OCI-LY7 (cell line): ENCODE measurements at regions not wholly inside any gene's neighbourhood (a gene's known extent, or its start where the extent isn't known, plus 50 kb on each side); places are given as distances from the start of the nearest gene placed in this dataset.

Experiments used
- BruUV-seq: library from RNA; stranded (reverse); fragments of 400-500 nt; replicated peaks from 2 replicates; lab custom pipeline; 2021; lab: Mats Ljungman, UMichigan
- CTCF ChIA-PET: fragments of 300-600 bp; sonication (Branson Sonifier 250); formaldehyde crosslinking; loops from one replicate; lab custom pipeline; 2022; ENCODE audit warnings: antibody characterized with exemption; ENCODE audit not compliant: unreplicated experiment; lab: Charles Lee
- POLR2A ChIA-PET: fragments of 300-600 bp; sonication (Branson Sonifier 250); formaldehyde crosslinking; loops from one replicate; lab custom pipeline; 2022; ENCODE audit warnings: antibody characterized with exemption; lab: Charles Lee
- DNase-seq: peaks from one replicate; pipeline ENCODE4 v3.0.0-alpha.2; 2015; ENCODE audit warnings: low spot score
- H2AFZ ChIP-seq: fragments of 200-600 bp; sonication (generic), shearing (Covaris generic); 2 replicates; pipeline ENCODE4 v1.6.1; 2014; ENCODE audit warnings: mild to moderate bottlenecking, antibody characterized with exemption, low read length, moderate library complexity
- H3K27ac ChIP-seq: fragments of 200-600 bp; sonication (generic); 2 replicates; pipeline ENCODE4 v1.5.1; 2014; ENCODE audit warnings: mixed run types, low read depth, mild to moderate bottlenecking, moderate library complexity, low read length, inconsistent platforms; ENCODE audit not compliant: poor library complexity, severe bottlenecking
- H3K36me3 ChIP-seq: fragments of 200-600 bp; sonication (generic); 2 replicates; pipeline ENCODE4 v1.6.1; 2014; ENCODE audit warnings: mild to moderate bottlenecking, antibody characterized with exemption, low read length, moderate library complexity, mixed read lengths; ENCODE audit not compliant: insufficient read depth
- H3K4me1 ChIP-seq: fragments of 200-600 bp; sonication (generic); 2 replicates; pipeline ENCODE4 v1.5.1; 2014; ENCODE audit warnings: mild to moderate bottlenecking, low read length; ENCODE audit not compliant: insufficient read depth, poor library complexity, severe bottlenecking
- H3K4me2 ChIP-seq: fragments of 200-600 bp; sonication (generic); 2 replicates; pipeline ENCODE4 v1.6.1; 2014; ENCODE audit warnings: mild to moderate bottlenecking, low read length
- H3K4me3 ChIP-seq: fragments of 200-600 bp; sonication (generic); 2 replicates; pipeline ENCODE4 v1.5.1; 2014; ENCODE audit warnings: mild to moderate bottlenecking, low read depth, low read length; ENCODE audit not compliant: poor library complexity, severe bottlenecking
- H3K79me2 ChIP-seq: fragments of 200-600 bp; sonication (generic); 2 replicates; pipeline ENCODE4 v1.6.1; 2016; ENCODE audit warnings: low read depth, mild to moderate bottlenecking, low read length, moderate library complexity, mixed read lengths; ENCODE audit not compliant: insufficient read depth
- H3K9me2 ChIP-seq: fragments of 200-600 bp; sonication (generic); 2 replicates; pipeline ENCODE4 v1.6.1; 2016; ENCODE audit warnings: mild to moderate bottlenecking, low read length, mixed read lengths; ENCODE audit not compliant: insufficient read depth
- H3K9me3 ChIP-seq: fragments of 200-600 bp; sonication (generic); 2 replicates; pipeline ENCODE4 v1.6.1; 2014; ENCODE audit warnings: mild to moderate bottlenecking, mixed run types, low read length, mixed read lengths
- H4K20me1 ChIP-seq: fragments of 200-600 bp; sonication (generic); 2 replicates; pipeline ENCODE4 v1.6.1; 2014; ENCODE audit warnings: mild to moderate bottlenecking, antibody characterized with exemption, low read length, moderate library complexity, mixed read lengths; ENCODE audit not compliant: insufficient read depth
- CTCF ChIP-seq: fragments of 200-600 bp; sonication (generic); conservative IDR thresholded peaks from 2 replicates; pipeline ENCODE4 v1.5.1; 2014; ENCODE audit warnings: mild to moderate bottlenecking, antibody characterized with exemption, low read length, moderate library complexity, mixed read lengths
- EZH2phosphoT487 ChIP-seq: fragments of 200-600 bp; sonication (generic); IDR thresholded peaks from 2 replicates; pipeline ENCODE4 v1.6.1; 2018; ENCODE audit warnings: low read depth, borderline replicate concordance, mild to moderate bottlenecking, mixed run types, antibody characterized with exemption, low read length, moderate library complexity, mixed read lengths
- intact Hi-C: fragments of 100-400 bp; cut with micrococcal nuclease; formaldehyde crosslinking; loops from one replicate; pipeline ENCODE4 v1.10.0; 2022; ENCODE audit not compliant: unreplicated experiment

- CTCF ChIA-PET: no interaction called here
- H3K27ac ChIP-seq: no peak overlapping the region
Measured at GRCh38 chr16:86060381-86061317, 161.7 kb downstream of the IRF8 start.

GRCh38 chr16:86061318-86061695, 162.3 kb downstream of the IRF8 start:
- Histone ChIP-seq H2AFZ (no peak overlapping the region), H3K4me2 (no peak overlapping the region), H3K4me1 (no peaks in the 10 kb centered on the region), H3K27ac (no peak overlapping the region), H4K20me1 (no peaks in the 10 kb centered on the region), H3K4me3 (no peak overlapping the region), H3K79me2 (no peaks in the 10 kb centered on the region), H3K9me3 (no peaks in the 10 kb centered on the region), H3K9me2 (no peaks in the 10 kb centered on the region), H3K36me3 (no peaks in the 10 kb centered on the region)
- no peak for DNase-seq
- POLR2A ChIA-PET: no interaction called here
- no TSS peak for BruUV-seq
- CTCF ChIA-PET: no interaction called here
- intact Hi-C loops: no loop called here
- TF ChIP-seq CTCF: no peak
- no peak for TF ChIP-seq EZH2phosphoT487

More at GRCh38 chr16:86060381-86061317, 161.7 kb downstream of the IRF8 start:
- Histone ChIP-seq H4K20me1 (no peaks in the 10 kb centered on the region), H2AFZ (no peak overlapping the region), H3K79me2 (no peaks in the 10 kb centered on the region), H3K4me1 (no peaks in the 10 kb centered on the region), H3K36me3 (no peaks in the 10 kb centered on the region), H3K4me3 (no peak overlapping the region), H3K9me2 (no peaks in the 10 kb centered on the region), H3K4me2 (no peak overlapping the region), H3K9me3 (no peaks in the 10 kb centered on the region)
- BruUV-seq: no TSS peak
- intact Hi-C loops: no loop called here
- TF ChIP-seq CTCF: no peak
- no peak for TF ChIP-seq EZH2phosphoT487
- no peak for DNase-seq
- POLR2A ChIA-PET: no interaction called here

- CTCF ChIA-PET: no interaction called here
Measured at GRCh38 chr16:86061721-86062120, 162.8 kb downstream of the IRF8 start.

More at GRCh38 chr16:86061721-86062120, 162.8 kb downstream of the IRF8 start:
- no peak for DNase-seq
- POLR2A ChIA-PET: no interaction called here
- BruUV-seq: no TSS peak
- no peaks in the 10 kb centered on the region for H3K4me1 ChIP-seq
- no peaks in the 10 kb centered on the region for H4K20me1 ChIP-seq
- H3K27ac ChIP-seq: no peak overlapping the region
- TF ChIP-seq EZH2phosphoT487 (no peak), CTCF (no peak)
- H3K4me3 ChIP-seq: no peak overlapping the region
- no peaks in the 10 kb centered on the region for H3K9me2 ChIP-seq
- H3K79me2 ChIP-seq: no peaks in the 10 kb centered on the region
- no peaks in the 10 kb centered on the region for H3K9me3 ChIP-seq
- no peaks in the 10 kb centered on the region for H3K36me3 ChIP-seq
- no peak overlapping the region for H3K4me2 ChIP-seq
- no peak overlapping the region for H2AFZ ChIP-seq
- intact Hi-C loops: no loop called here
